HG03565 (cell line): ENCODE measurements at regions not wholly inside any gene's neighbourhood (a gene's known extent, or its start where the extent isn't known, plus 50 kb on each side); places are given as distances from the start of the nearest gene placed in this dataset.
"Not testable (repeated sequence)": the region's sequence is repeated elsewhere in the genome, so short reads cannot be mapped to it uniquely, and the experiment has no call there.

Experiments
- ATAC-seq: cut with Tn5 transposase; IDR thresholded peaks from one replicate; pipeline ENCODE4 v1.9.1; 2021; ENCODE audit warnings: mild to moderate bottlenecking, moderate library complexity; ENCODE audit not compliant: unreplicated experiment

GRCh38 chr2:4244422-4244821, 541.0 kb downstream of the DCDC2C start:
- ATAC-seq: not testable (repeated sequence)

- ATAC-seq: no peak
Measured at GRCh38 chr2:4246364-4247131, 543.2 kb downstream of the DCDC2C start.

DNA sequence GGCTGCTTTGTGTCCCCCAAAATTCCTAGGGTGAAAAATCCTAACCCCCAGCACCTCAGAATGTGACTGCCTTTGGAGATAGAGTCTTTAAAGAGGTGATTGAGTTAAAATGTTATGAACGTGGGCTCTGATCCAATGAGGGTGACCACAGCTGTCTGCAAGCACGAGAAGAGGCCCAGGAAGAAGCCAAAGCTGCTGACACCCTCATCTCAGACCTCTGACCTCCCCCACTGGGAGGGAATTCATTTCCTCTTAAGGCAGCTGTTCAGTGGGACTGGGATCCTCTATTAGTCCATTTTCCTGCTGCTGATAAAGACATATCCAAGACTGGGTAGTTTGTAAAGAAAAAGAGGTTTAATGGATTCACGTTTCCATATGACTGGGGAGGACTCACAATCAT, 544.4 kb downstream of the DCDC2C start:
- no peak for ATAC-seq

- ATAC-seq: no peak
Measured at GRCh38 chr2:4255491-4255890, 552.1 kb downstream of the DCDC2C start.

DNA sequence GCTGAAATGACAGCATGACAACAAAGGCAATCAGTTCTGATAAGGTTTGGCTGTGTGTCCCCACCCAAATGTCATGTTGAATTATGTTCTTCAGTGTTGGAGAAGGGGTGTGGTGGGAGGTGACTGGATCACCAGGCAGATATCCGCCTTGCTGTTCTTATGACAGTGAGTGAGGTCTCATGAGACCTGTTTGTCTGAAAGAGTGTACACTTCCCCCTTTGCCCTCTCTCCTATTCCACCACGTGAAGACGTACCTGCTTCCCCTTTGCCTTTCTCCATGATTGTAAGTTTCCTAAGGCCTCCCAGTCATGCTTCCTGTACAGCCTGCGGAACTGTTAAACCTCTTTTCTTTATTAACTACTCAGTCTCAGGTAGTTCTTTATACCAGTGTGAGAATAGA, 553.0 kb downstream of the DCDC2C start:
- ATAC-seq: no peak

DNA sequence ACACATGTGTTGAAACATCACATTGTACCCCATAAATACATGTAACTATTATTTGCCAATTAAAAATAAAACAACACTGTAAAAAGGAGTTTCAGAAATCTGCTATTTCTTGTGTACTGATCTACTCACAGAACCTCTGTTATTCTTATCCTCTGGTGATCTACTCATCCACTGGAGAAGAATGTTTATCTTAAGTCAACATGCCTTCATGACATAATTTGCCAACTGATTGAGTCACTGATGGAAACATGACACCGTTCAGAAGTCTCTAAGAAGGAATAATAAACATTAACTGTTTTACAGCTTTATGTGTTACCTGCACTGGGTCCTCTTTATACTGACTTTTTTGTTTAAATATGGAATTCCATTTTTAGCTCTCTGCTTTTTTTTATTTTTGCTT, 555.2 kb downstream of the DCDC2C start:
- no peak for ATAC-seq

DNA sequence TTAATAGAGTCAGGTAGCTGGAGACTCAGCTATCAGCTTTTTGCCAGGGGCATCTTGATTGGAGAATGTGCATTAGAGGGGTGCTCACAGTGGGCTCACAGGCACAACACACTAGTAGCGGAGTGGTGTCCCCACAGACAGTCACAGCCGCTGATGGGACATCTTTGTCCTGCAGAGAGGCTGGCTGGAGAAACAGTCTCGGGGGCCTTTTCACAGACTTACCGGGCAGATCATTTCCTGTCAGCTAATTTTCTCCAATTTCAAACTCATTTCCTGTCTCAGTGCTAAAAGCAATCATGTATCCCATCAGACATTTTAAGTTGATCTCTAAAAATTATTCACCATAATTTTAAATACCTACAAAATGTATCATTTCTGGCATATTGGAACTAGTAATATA, 562.6 kb downstream of the DCDC2C start:
- no peak for ATAC-seq

- no peak for ATAC-seq
Measured at GRCh38 chr2:4269885-4270284, 566.5 kb downstream of the DCDC2C start.

GRCh38 chr2:4272261-4272858, 569.0 kb downstream of the DCDC2C start:
- no peak for ATAC-seq

DNA sequence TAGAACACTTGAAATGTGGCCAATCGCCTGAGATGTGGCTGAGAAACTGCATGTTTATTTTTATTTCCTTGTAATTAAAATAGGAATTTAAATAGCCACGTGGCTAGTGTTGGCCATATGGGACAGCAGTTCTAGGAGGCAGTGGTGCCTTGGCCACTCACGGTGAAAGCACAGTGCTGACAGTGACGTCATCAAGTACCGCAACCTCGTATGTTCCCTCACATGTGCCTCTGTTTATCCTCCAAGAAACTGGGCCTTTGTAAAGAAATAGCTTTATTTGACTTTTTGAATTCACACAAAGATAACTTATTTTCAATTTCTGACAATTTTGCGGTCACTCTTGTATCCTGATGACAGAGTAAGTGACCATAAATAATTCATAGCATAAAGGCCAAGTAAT, 575.0 kb downstream of the DCDC2C start:
- no peak for ATAC-seq

DNA sequence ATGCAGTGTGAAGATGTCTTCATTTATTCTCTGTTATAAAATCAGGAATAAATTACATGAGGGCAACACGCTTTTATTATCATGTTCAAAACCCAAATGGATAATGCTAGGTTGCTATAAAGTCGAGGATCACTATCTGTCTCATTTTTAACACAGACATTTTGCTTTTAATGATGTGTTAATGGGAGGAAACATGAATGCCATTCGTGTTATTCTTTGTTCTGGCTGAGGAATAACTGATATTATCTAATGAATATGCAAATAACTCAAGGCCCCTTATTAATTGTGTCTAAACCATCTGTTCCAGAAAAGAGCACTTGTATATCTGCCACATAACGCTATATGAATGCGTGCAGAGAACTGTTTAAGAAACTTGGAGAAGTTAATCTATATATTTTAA, 576.1 kb downstream of the DCDC2C start:
- no peak for ATAC-seq

DNA sequence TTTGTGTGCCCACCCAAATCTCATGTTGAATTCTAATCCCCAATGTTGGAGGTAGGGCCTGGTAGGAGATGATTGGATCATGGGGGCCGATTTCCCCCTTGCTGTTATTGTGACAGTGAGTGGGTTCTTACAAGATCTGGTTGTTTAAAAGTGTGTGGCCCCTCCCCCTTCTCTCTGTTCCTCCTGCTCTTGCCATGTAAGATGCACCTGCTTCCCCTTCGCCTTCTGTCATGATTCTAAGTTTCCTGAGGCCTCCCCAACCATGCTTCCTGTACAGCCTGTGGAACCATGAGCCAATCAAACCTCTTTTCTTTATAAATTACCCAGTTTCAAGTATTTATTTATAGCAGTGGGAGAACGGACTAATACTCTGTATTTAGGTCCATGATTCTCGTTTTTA, 588.1 kb downstream of the DCDC2C start:
- no peak for ATAC-seq

DNA sequence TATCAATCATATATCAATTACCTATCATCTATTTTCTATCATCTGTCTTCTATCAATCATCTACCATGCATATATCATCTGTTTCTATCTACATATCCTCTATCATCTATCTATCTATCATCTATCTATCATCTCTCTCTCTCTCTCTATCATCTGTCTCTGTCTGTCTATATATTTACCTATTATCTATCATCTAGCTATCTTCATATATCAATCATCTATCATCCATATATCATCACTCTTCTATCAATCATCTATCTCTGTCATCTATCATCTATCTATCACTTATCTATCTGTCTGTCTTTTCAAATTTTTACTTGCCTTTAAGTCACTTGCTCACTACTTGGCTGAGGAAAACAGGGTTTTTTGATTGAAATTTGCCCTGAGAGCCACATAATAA, 592.3 kb downstream of the DCDC2C start:
- no peak for ATAC-seq

- ATAC-seq: no peak
Measured at GRCh38 chr2:4300616-4301015, 597.2 kb downstream of the DCDC2C start.

DNA sequence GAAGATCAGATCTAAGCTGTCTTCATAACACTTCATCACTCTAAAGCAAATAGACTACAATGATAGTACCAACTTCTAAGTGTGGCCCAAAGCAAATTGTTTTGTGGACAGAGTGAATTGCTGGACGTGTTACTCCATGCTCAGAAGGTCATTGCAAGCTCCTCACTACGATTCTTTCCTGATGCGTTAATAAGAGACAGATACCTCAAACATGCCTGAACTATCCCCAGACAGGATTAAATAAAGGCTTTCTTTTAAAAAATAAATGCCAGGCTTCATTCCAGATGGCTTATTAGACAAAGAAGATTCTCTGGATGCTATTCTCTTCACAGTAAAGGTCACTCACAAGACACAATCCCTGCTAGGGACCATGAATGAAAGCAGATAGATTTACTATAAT, 621.2 kb downstream of the DCDC2C start:
- ATAC-seq: no peak

DNA sequence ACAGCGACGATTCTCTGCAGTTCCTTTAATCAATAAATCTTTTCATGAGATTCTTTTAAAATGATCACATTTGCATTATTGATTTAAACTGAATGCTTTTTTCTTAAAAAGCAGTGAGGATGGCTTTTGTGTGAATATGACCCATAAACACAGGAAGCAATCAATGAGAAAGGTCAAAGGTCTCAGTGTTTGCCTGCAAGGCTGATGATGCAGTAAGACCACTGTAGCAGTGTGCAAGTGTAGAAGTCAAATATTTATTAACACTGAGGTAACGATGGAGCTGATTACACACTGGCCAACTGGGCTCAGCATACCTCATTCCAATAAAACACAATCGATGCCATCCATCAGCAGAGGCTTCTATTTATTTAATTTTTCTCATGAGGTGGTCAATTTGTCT, 633.5 kb downstream of the DCDC2C start:
- no peak for ATAC-seq

DNA sequence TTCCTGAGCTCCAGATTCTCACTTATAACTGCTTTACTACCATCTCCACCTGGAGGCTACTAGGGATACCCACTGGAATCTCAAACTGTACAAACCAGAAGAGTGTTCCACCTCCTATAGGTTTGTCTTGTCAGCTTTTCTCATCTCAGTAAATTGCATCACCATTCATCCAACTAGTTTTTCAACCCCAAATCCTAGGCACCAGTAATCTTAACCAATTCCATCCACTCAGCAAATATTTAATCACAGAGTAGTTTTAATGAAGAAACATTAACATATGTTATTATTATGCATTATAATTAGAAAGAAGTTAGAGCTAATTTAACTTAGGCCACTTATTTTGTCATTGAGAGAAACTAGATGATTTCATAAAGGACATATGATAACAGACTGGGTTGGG, 635.0 kb downstream of the DCDC2C start:
- ATAC-seq: no peak

- no peak for ATAC-seq
Measured at GRCh38 chr2:4340536-4340935, 637.2 kb downstream of the DCDC2C start.

GRCh38 chr2:4346628-4347027, 643.3 kb downstream of the DCDC2C start:
- ATAC-seq: no peak

- no peak for ATAC-seq
Measured at GRCh38 chr2:4353668-4354067, 650.3 kb downstream of the DCDC2C start.

GRCh38 chr2:4354164-4354563, 650.8 kb downstream of the DCDC2C start:
- no peak for ATAC-seq

DNA sequence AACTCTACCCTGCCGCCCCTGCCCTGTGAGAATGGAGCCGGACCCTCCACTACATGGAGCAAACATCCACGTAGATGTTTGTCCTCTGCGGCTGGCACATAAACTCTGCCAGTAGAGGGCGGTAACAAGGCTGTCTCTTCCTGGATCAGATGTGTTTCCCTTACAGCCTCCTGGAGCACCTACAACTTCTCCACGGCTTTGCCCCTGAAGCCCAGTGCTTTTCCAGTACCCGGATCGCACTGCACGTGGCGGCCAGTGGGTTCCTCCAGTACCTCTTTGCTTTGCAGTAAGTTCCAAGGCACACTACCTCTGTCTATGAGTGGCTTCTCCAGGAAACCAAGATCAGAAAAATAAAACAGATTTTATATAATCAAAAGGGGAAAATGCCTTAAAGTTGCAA, 651.3 kb downstream of the DCDC2C start:
- ATAC-seq: no peak

- no peak for ATAC-seq
Measured at GRCh38 chr2:4356109-4356508, 652.7 kb downstream of the DCDC2C start.
